K562 (cell line): ENCODE measurements at regions not wholly inside any gene's neighbourhood (a gene's known extent, or its start where the extent isn't known, plus 50 kb on each side); places are given as distances from the start of the nearest gene placed in this dataset.
A peak's percentile ranks its signal among the peaks of the same experiment; 100 is the strongest.

Experiments
- CBX3 ChIP-seq, 2 experiments: IDR thresholded peaks; 1 replicate in 1 of 2; 2 replicates in 1 of 2; pipeline ENCODE4 v1.6.1; 2012; ENCODE audit warnings: inconsistent platforms in 2 of 2, low read length in 2 of 2, borderline replicate concordance in 1 of 2, control low read depth in 1 of 2
- CREM ChIP-seq: IDR thresholded peaks from 2 replicates; pipeline ENCODE4 v1.6.1; 2014; ENCODE audit warnings: antibody characterized with exemption, low read depth
- DEAF1 ChIP-seq: fragments of 450-650 bp; formaldehyde crosslinking; IDR thresholded peaks from 2 replicates; pipeline ENCODE4 v1.4.0; 2020; ENCODE audit warnings: mild to moderate bottlenecking, moderate library complexity
- ELF2 ChIP-seq: fragments of 250-450 bp; sonication (Bioruptor Pico); IDR thresholded peaks from 2 replicates; pipeline ENCODE4 v1.5.0; 2021; ENCODE audit warnings: mild to moderate bottlenecking
- ETV1 ChIP-seq: fragments of 450-650 bp; conservative IDR thresholded peaks from 2 replicates; pipeline ENCODE4 v1.6.1; 2016; ENCODE audit warnings: missing genetic modification characterization, control low read depth, low read depth, missing compliant biosample characterization
- EZH2 ChIP-seq: IDR thresholded peaks from 2 replicates; pipeline ENCODE4 v1.6.1; 2012; ENCODE audit warnings: low read depth, mild to moderate bottlenecking, inconsistent platforms, low read length, borderline replicate concordance
- FOXA1 ChIP-seq: fragments of 450-650 bp; IDR thresholded peaks from 2 replicates; pipeline ENCODE4 v1.6.1; 2016; ENCODE audit warnings: mild to moderate bottlenecking, borderline replicate concordance
- HMG20B ChIP-seq: fragments of 250-450 bp; sonication (Bioruptor Pico); IDR thresholded peaks from 2 replicates; pipeline ENCODE4 v1.5.0; 2021; ENCODE audit warnings: mild to moderate bottlenecking
- HOMEZ ChIP-seq: fragments of 250-450 bp; sonication (Bioruptor Pico); IDR thresholded peaks from 2 replicates; pipeline ENCODE4 v1.4.0; 2020; ENCODE audit warnings: mild to moderate bottlenecking, moderate library complexity
- LCOR ChIP-seq: sonication (generic); formaldehyde crosslinking; IDR thresholded peaks from 2 replicates; pipeline ENCODE4 v1.8.0; 2022; ENCODE audit warnings: mild to moderate bottlenecking, missing genetic modification reagents
- LEF1 ChIP-seq: fragments of 450-650 bp; IDR thresholded peaks from 2 replicates; pipeline ENCODE4 v1.6.1; 2016; ENCODE audit warnings: mild to moderate bottlenecking
- MAFK ChIP-seq: IDR thresholded peaks from 2 replicates; pipeline ENCODE4 v1.6.1; 2011; ENCODE audit warnings: low read length, improper control_type of control experiment
- MAZ ChIP-seq, 2 experiments: fragments of 450-650 bp in 1 of 2; sonication (generic) in 1 of 2; formaldehyde crosslinking; IDR thresholded peaks in 1 of 2; conservative IDR thresholded peaks in 1 of 2; 2 replicates each; pipeline versions ENCODE4 v1.4.0 to v1.5.0; 2020; ENCODE audit warnings: mild to moderate bottlenecking in 1 of 2, missing genetic modification reagents in 1 of 2
- NFIX ChIP-seq: fragments of 250-450 bp; sonication (Bioruptor Pico); IDR thresholded peaks from 2 replicates; pipeline ENCODE4 v1.4.0; 2020; ENCODE audit warnings: low read depth, mild to moderate bottlenecking, moderate library complexity
- POLR3A ChIP-seq: IDR thresholded peaks from 2 replicates; pipeline ENCODE4 v1.6.1; 2011; ENCODE audit warnings: borderline replicate concordance, mild to moderate bottlenecking, moderate library complexity; ENCODE audit not compliant: insufficient read length, insufficient read depth; ENCODE audit errors: extremely low read depth
- RAD21 ChIP-seq, 2 experiments: fragments of 250-450 bp in 1 of 2; fragments of 450-650 bp in 1 of 2; sonication (Bioruptor Pico) in 1 of 2; formaldehyde crosslinking in 1 of 2; IDR thresholded peaks in 1 of 2; conservative IDR thresholded peaks in 1 of 2; 2 replicates each; pipeline versions ENCODE4 v1.4.0 to v1.8.0; 2020 to 2022; ENCODE audit warnings: mild to moderate bottlenecking in 2 of 2, moderate library complexity in 1 of 2
- RB1 ChIP-seq: fragments of 450-650 bp; IDR thresholded peaks from 2 replicates; pipeline ENCODE4 v1.6.1; 2017; ENCODE audit warnings: low read depth, mild to moderate bottlenecking
- SMC3 ChIP-seq: conservative IDR thresholded peaks from 2 replicates; pipeline ENCODE4 v1.6.1; 2011; ENCODE audit warnings: low read depth, low read length, improper control_type of control experiment; ENCODE audit not compliant: insufficient read depth
- TCF7L2 ChIP-seq: fragments of 150-350 bp; IDR thresholded peaks from 2 replicates; pipeline ENCODE4 v1.6.1; 2016; ENCODE audit warnings: low read depth, mild to moderate bottlenecking, low read length, moderate library complexity
- TEAD4 ChIP-seq, 2 experiments: sonication (generic) in 1 of 2; formaldehyde crosslinking in 1 of 2; IDR thresholded peaks; 2 replicates each; pipeline versions ENCODE4 v1.6.1 to v1.8.0; 2012 to 2022; ENCODE audit warnings: borderline replicate concordance in 1 of 2, inconsistent platforms in 1 of 2, low read length in 1 of 2, mild to moderate bottlenecking in 1 of 2, missing genetic modification reagents in 1 of 2
- XRCC3 ChIP-seq: fragments of 450-650 bp; IDR thresholded peaks from 2 replicates; pipeline ENCODE4 v1.6.1; 2017; ENCODE audit warnings: mild to moderate bottlenecking, moderate library complexity
- ZNF253 ChIP-seq: fragments of 250-450 bp; sonication (Bioruptor Pico); conservative IDR thresholded peaks from 2 replicates; pipeline ENCODE4 v1.6.1; 2021; ENCODE audit warnings: mild to moderate bottlenecking
- ZNF280A ChIP-seq: fragments of 450-650 bp; IDR thresholded peaks from 2 replicates; pipeline ENCODE4 v1.6.1; 2018; ENCODE audit warnings: mild to moderate bottlenecking, low read depth; ENCODE audit not compliant: partially characterized antibody
- ZNF431 ChIP-seq: sonication (generic); formaldehyde crosslinking; IDR thresholded peaks from 2 replicates; pipeline ENCODE4 v1.8.0; 2022; ENCODE audit warnings: mild to moderate bottlenecking, missing genetic modification reagents
- ZNF79 ChIP-seq: fragments of 250-450 bp; sonication (Bioruptor Pico); IDR thresholded peaks from 2 replicates; pipeline ENCODE4 v1.4.0; 2020; ENCODE audit warnings: low read depth, mild to moderate bottlenecking, moderate library complexity

- no peak for TF ChIP-seq ZNF280A
- no peak for TF ChIP-seq NFIX (CRISPR knock-in tag)
- TF ChIP-seq CBX3 (IDR thresholded peaks at IDR 0.05; ENCODE audit: borderline replicate concordance in 1 of 2, low read length in 2 of 2): no peak
- TF ChIP-seq SMC3: peak; percentile 72
- 0 out of 2 replicates have a peak, but pooled peaks have one; percentile 24 for TF ChIP-seq CREM
- TF ChIP-seq TEAD4 (IDR thresholded peaks at IDR 0.05; ENCODE audit: low read length): no peak
- no peak for TF ChIP-seq TEAD4 (CRISPR knock-in tag; IDR thresholded peaks at IDR 0.05; ENCODE audit: borderline replicate concordance)
- TF ChIP-seq RB1: peak; percentile 41; the same call in 1 of the 2 replicates
- 0 out of 2 replicates have a peak, but pooled peaks have one; percentile 13 for TF ChIP-seq DEAF1 (CRISPR knock-in tag)
- no peak for TF ChIP-seq XRCC3
- peak; percentile 63 to 79 for TF ChIP-seq RAD21 (CRISPR knock-in tag; conservative IDR thresholded peaks at IDR 0.05 in 1 of 2, IDR thresholded peaks at IDR 0.05 in 1 of 2)
- TF ChIP-seq LEF1: no peak
- TF ChIP-seq POLR3A: no peak
- no peak for TF ChIP-seq FOXA1
- no peak for TF ChIP-seq TCF7L2
- TF ChIP-seq EZH2: no peak
- no peak for TF ChIP-seq MAZ (CRISPR knock-in tag; conservative IDR thresholded peaks at IDR 0.05 in 1 of 2, IDR thresholded peaks at IDR 0.05 in 1 of 2)
- no peak for TF ChIP-seq HMG20B (CRISPR knock-in tag)
- TF ChIP-seq ETV1 (tag): no peak
- TF ChIP-seq ELF2 (CRISPR knock-in tag): no peak
- TF ChIP-seq ZNF79: no peak
- no peak for TF ChIP-seq LCOR (CRISPR knock-in tag)
- TF ChIP-seq HOMEZ (CRISPR knock-in tag): no peak
- TF ChIP-seq ZNF253 (CRISPR knock-in tag): no peak
- TF ChIP-seq ZNF431 (CRISPR knock-in tag): no peak
- TF ChIP-seq MAFK: no peak
Measured at GRCh38 chr11:114774599-114775361, 96.5 kb downstream of the NXPE2 start (continued).
